GM23248 (cell line): ENCODE measurements at regions not wholly inside any gene's neighbourhood (a gene's known extent, or its start where the extent isn't known, plus 50 kb on each side); places are given as distances from the start of the nearest gene placed in this dataset.

ENCODE experiments used
- EZH2 ChIP-seq: fragments of 200-600 bp; sonication (generic); IDR thresholded peaks from 2 replicates; pipeline ENCODE4 v1.6.1; 2018; ENCODE audit warnings: antibody characterized with exemption, mild to moderate bottlenecking; ENCODE audit not compliant: insufficient read depth, poor library complexity, severe bottlenecking
- EZH2phosphoT487 ChIP-seq: fragments of 200-600 bp; sonication (generic); IDR thresholded peaks from 2 replicates; pipeline ENCODE4 v1.6.1; 2018; ENCODE audit warnings: antibody characterized with exemption, moderate library complexity, mild to moderate bottlenecking, low read depth; ENCODE audit not compliant: insufficient read depth

- TF ChIP-seq EZH2phosphoT487 (no peak), EZH2 (no peak)
Measured at GRCh38 chrX:78831523-78831922, 84.0 kb downstream of the LPAR4 start.
